Neural cell (in vitro differentiated cells): ENCODE measurements at regions not wholly inside any gene's neighbourhood (a gene's known extent, or its start where the extent isn't known, plus 50 kb on each side); places are given as distances from the start of the nearest gene placed in this dataset.

Experiments
- CTCF ChIP-seq: fragments of 450-650 bp; IDR thresholded peaks from 2 replicates; pipeline ENCODE4 v1.5.1; 2014; ENCODE audit warnings: antibody characterized with exemption, mild to moderate bottlenecking, moderate library complexity; ENCODE audit not compliant: poor library complexity, severe bottlenecking
- EP300 ChIP-seq: fragments of 450-650 bp; conservative IDR thresholded peaks from 2 replicates; pipeline ENCODE4 v1.6.1; 2014; ENCODE audit warnings: antibody characterized with exemption, mild to moderate bottlenecking, moderate library complexity; ENCODE audit not compliant: poor library complexity, severe bottlenecking
- EZH2 ChIP-seq: fragments of 200-600, 300-800 bp; shearing (Covaris generic), sonication (generic); IDR thresholded peaks from 2 replicates; pipeline ENCODE4 v1.6.1; 2014; ENCODE audit warnings: antibody characterized with exemption, low read length, borderline replicate concordance, mild to moderate bottlenecking; ENCODE audit not compliant: insufficient read depth, poor library complexity, severe bottlenecking
- POLR2AphosphoS5 ChIP-seq: IDR thresholded peaks from 2 replicates; pipeline ENCODE4 v1.6.1; 2012
- RAD21 ChIP-seq: fragments of 450-650 bp; conservative IDR thresholded peaks from 2 replicates; pipeline ENCODE4 v1.6.1; 2014; ENCODE audit warnings: antibody characterized with exemption, mild to moderate bottlenecking, moderate library complexity
- SMC3 ChIP-seq: fragments of 450-650 bp; conservative IDR thresholded peaks from 2 replicates; pipeline ENCODE4 v1.6.1; 2014; ENCODE audit warnings: antibody characterized with exemption, mild to moderate bottlenecking, moderate library complexity; ENCODE audit not compliant: poor library complexity
- TAF1 ChIP-seq: IDR thresholded peaks from 2 replicates; pipeline ENCODE4 v1.6.1; 2012; ENCODE audit warnings: low read depth

- TF ChIP-seq CTCF (no peak), TAF1 (no peak), SMC3 (no peak), EP300 (no peak), POLR2AphosphoS5 (no peak), RAD21 (no peak), EZH2 (no peak)
These were observed 491.5 kb upstream of the TNP1 start for GRCh38 chr2:217351378-217351777.
